Mucosa of rectum (tissue), 2 donors: ENCODE measurements at regions not wholly inside any gene's neighbourhood (a gene's known extent, or its start where the extent isn't known, plus 50 kb on each side); places are given as distances from the start of the nearest gene placed in this dataset.

Experiments used
- H3K27ac ChIP-seq, 2 donors: one replicate each; pipeline ENCODE4 v1.7.0; 2013; ENCODE audit warnings: inconsistent platforms in 2 of 2, low read depth in 2 of 2, low read length in 2 of 2
- H3K27me3 ChIP-seq, 2 donors: one replicate each; pipeline ENCODE4 v1.7.0; 2013; ENCODE audit warnings: low read length in 2 of 2; ENCODE audit not compliant: control insufficient read depth in 2 of 2, insufficient read depth in 2 of 2
- H3K36me3 ChIP-seq, 2 donors: one replicate each; pipeline ENCODE4 v1.7.0; 2013; ENCODE audit warnings: low read length in 2 of 2; ENCODE audit not compliant: control insufficient read depth in 2 of 2, insufficient read depth in 2 of 2
- H3K4me1 ChIP-seq, 2 donors: one replicate each; pipeline ENCODE4 v1.7.0; 2013; ENCODE audit warnings: low read length in 2 of 2, mild to moderate bottlenecking in 1 of 2; ENCODE audit not compliant: control insufficient read depth in 2 of 2, insufficient read depth in 2 of 2
- H3K4me3 ChIP-seq, 2 donors: one replicate each; pipeline ENCODE4 v1.7.0; 2013; ENCODE audit warnings: low read length in 2 of 2
- H3K9ac ChIP-seq, 2 donors: one replicate each; pipeline ENCODE4 v1.7.0; 2013; ENCODE audit warnings: low read length in 2 of 2, low read depth in 1 of 2, mild to moderate bottlenecking in 1 of 2
- H3K9me3 ChIP-seq, 2 donors: one replicate each; pipeline ENCODE4 v1.7.0; 2013; ENCODE audit warnings: low read length in 2 of 2; ENCODE audit not compliant: control insufficient read depth in 2 of 2
- donor health status: healthy.
- donor health status: Normal muscosa, but diverticular disease.

GRCh38 chr15:93250950-93251349, 161.9 kb upstream of the RGMA start:
- H3K27ac ChIP-seq, result no peak overlapping the region

GRCh38 chr15:93250209-93250608, 161.2 kb upstream of the RGMA start:
- no peaks in the 10 kb centered on the region for H3K36me3 ChIP-seq
- H3K27me3 ChIP-seq, result no peaks in the 10 kb centered on the region
- H3K27ac ChIP-seq, result no peak overlapping the region
- H3K9ac ChIP-seq, result no peak overlapping the region
- no peaks in the 10 kb centered on the region for H3K9me3 ChIP-seq
- H3K4me1 ChIP-seq, result no peaks in the 10 kb centered on the region
- no peak overlapping the region for H3K4me3 ChIP-seq

More at GRCh38 chr15:93250950-93251349, 161.9 kb upstream of the RGMA start:
- Histone ChIP-seq H3K4me1 (no peaks in the 10 kb centered on the region), H3K4me3 (no peak overlapping the region), H3K36me3 (no peaks in the 10 kb centered on the region), H3K9me3 (no peaks in the 10 kb centered on the region), H3K9ac (no peak overlapping the region), H3K27me3 (no peaks in the 10 kb centered on the region)

- Histone ChIP-seq H3K27me3 (no peaks in the 10 kb centered on the region), H3K4me3 (no peak overlapping the region), H3K9ac (no peak overlapping the region), H3K27ac (no peak overlapping the region), H3K9me3 (no peaks in the 10 kb centered on the region), H3K36me3 (no peaks in the 10 kb centered on the region), H3K4me1 (no peaks in the 10 kb centered on the region)
Observed at GRCh38 chr15:93249623-93250022, 160.6 kb upstream of the RGMA start.

- Histone ChIP-seq H3K4me3 (no peak overlapping the region), H3K9ac (no peak overlapping the region), H3K36me3 (no peaks in the 10 kb centered on the region), H3K9me3 (no peaks in the 10 kb centered on the region), H3K27me3 (no peaks in the 10 kb centered on the region), H3K4me1 (no peaks in the 10 kb centered on the region), H3K27ac (no peak overlapping the region)
Observed at GRCh38 chr15:93247466-93248121, 158.6 kb upstream of the RGMA start.

GRCh38 chr15:93246266-93247242, 157.5 kb upstream of the RGMA start:
- no peaks in the 10 kb centered on the region for H3K27me3 ChIP-seq
- H3K4me1 ChIP-seq, result no peaks in the 10 kb centered on the region
- H3K4me3 ChIP-seq, result no peak overlapping the region
- H3K9ac ChIP-seq, result no peak overlapping the region
- H3K9me3 ChIP-seq, result no peaks in the 10 kb centered on the region
- H3K27ac ChIP-seq, result no peak overlapping the region
- H3K36me3 ChIP-seq, result no peaks in the 10 kb centered on the region

GRCh38 chr15:93245661-93246042, 156.6 kb upstream of the RGMA start:
- no peak overlapping the region for H3K27ac ChIP-seq
- H3K9ac ChIP-seq, result no peak overlapping the region
- no peaks in the 10 kb centered on the region for H3K36me3 ChIP-seq
- H3K4me1 ChIP-seq, result no peaks in the 10 kb centered on the region
- H3K27me3 ChIP-seq, result no peaks in the 10 kb centered on the region
- no peaks in the 10 kb centered on the region for H3K9me3 ChIP-seq
- H3K4me3 ChIP-seq, result no peak overlapping the region

GRCh38 chr15:93244696-93245660, 156.0 kb upstream of the RGMA start:
- no peaks in the 10 kb centered on the region for H3K27me3 ChIP-seq
- H3K36me3 ChIP-seq, result no peaks in the 10 kb centered on the region
- no peak overlapping the region for H3K4me3 ChIP-seq
- H3K4me1 ChIP-seq, result no peaks in the 10 kb centered on the region
- no peaks in the 10 kb centered on the region for H3K9me3 ChIP-seq
- H3K27ac ChIP-seq, result no peak overlapping the region
- H3K9ac ChIP-seq, result no peak overlapping the region

GRCh38 chr15:93243573-93243972, 154.6 kb upstream of the RGMA start:
- Histone ChIP-seq H3K4me3 (no peak overlapping the region), H3K9ac (no peak overlapping the region), H3K9me3 (no peaks in the 10 kb centered on the region), H3K36me3 (no peaks in the 10 kb centered on the region), H3K27me3 (no peaks in the 10 kb centered on the region), H3K27ac (no peak overlapping the region), H3K4me1 (no peaks in the 10 kb centered on the region)

GRCh38 chr15:93241696-93242585, 152.9 kb upstream of the RGMA start:
- Histone ChIP-seq H3K27me3 (no peaks in the 10 kb centered on the region), H3K36me3 (no peaks in the 10 kb centered on the region), H3K9me3 (no peaks in the 10 kb centered on the region), H3K4me1 (no peaks in the 10 kb centered on the region), H3K27ac (no peak overlapping the region), H3K4me3 (no peak overlapping the region), H3K9ac (no peak overlapping the region)
